DOHH2 (cell line): ENCODE measurements at regions not wholly inside any gene's neighbourhood (a gene's known extent, or its start where the extent isn't known, plus 50 kb on each side); places are given as distances from the start of the nearest gene placed in this dataset.
"Not testable (repeated sequence)": the region's sequence is repeated elsewhere in the genome, so short reads cannot be mapped to it uniquely, and the experiment has no call there.

ENCODE experiments used
- EZH2phosphoT487 ChIP-seq: fragments of 200-600 bp; sonication (generic); IDR thresholded peaks from 2 replicates; pipeline ENCODE4 v1.6.1; 2017; ENCODE audit warnings: borderline replicate concordance, mild to moderate bottlenecking, antibody characterized with exemption, low read length, moderate library complexity, mixed read lengths
- TF ChIP-seq, protein P1 (sequence below): fragments of 200-600 bp; sonication (generic); IDR thresholded peaks from one replicate; pipeline ENCODE4 v1.5.1; 2014; ENCODE audit warnings: antibody characterized with exemption, mild to moderate bottlenecking, low read depth, low read length; ENCODE audit not compliant: poor library complexity, severe bottlenecking

- TF ChIP-seq, protein P1, sequence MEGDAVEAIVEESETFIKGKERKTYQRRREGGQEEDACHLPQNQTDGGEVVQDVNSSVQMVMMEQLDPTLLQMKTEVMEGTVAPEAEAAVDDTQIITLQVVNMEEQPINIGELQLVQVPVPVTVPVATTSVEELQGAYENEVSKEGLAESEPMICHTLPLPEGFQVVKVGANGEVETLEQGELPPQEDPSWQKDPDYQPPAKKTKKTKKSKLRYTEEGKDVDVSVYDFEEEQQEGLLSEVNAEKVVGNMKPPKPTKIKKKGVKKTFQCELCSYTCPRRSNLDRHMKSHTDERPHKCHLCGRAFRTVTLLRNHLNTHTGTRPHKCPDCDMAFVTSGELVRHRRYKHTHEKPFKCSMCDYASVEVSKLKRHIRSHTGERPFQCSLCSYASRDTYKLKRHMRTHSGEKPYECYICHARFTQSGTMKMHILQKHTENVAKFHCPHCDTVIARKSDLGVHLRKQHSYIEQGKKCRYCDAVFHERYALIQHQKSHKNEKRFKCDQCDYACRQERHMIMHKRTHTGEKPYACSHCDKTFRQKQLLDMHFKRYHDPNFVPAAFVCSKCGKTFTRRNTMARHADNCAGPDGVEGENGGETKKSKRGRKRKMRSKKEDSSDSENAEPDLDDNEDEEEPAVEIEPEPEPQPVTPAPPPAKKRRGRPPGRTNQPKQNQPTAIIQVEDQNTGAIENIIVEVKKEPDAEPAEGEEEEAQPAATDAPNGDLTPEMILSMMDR, result not testable (repeated sequence)
- not testable (repeated sequence) for TF ChIP-seq EZH2phosphoT487
Measured at GRCh38 chr2:226532976-226533375, 266.6 kb downstream of the IRS1 start.
